Heart left ventricle (tissue), 16 donors: ENCODE measurements at regions not wholly inside any gene's neighbourhood (a gene's known extent, or its start where the extent isn't known, plus 50 kb on each side); places are given as distances from the start of the nearest gene placed in this dataset.
A peak's percentile ranks its signal among the peaks of the same experiment; 100 is the strongest.

Experiments
- ATAC-seq, 4 donors: fragments of 200-7000 bp; cut with Tn5 transposase; one replicate each; pipeline ENCODE4 v1.9.1; 2020 to 2022; ENCODE audit warnings: moderate library complexity in 4 of 4, mild to moderate bottlenecking in 3 of 4, moderate number of reproducible peaks in 1 of 4
- DNase-seq, 5 donors: peaks; one replicate each; pipeline ENCODE4 v3.0.0-alpha.2; 2020
- H3K27ac ChIP-seq, 12 donors: fragments of 200-600 bp; sonication (generic) in 4 of 12; one replicate each; pipeline versions ENCODE4 v1.5.0 to v1.8.0; 2016 to 2022; ENCODE audit warnings: mild to moderate bottlenecking in 2 of 12
- H3K27me3 ChIP-seq, 9 donors: fragments of 200-600 bp; sonication (generic) in 2 of 9; one replicate each; pipeline versions ENCODE4 v1.5.1 to v1.8.0; 2016 to 2022; ENCODE audit warnings: mild to moderate bottlenecking in 3 of 9
- H3K36me3 ChIP-seq, 9 donors: fragments of 200-600 bp; sonication (generic) in 2 of 9; one replicate each; pipeline versions ENCODE4 v1.5.0 to v1.8.0; 2018 to 2022; ENCODE audit warnings: mild to moderate bottlenecking in 2 of 9
- H3K4me1 ChIP-seq, 12 donors: fragments of 200-600 bp; sonication (generic) in 4 of 12; one replicate each; pipeline versions ENCODE4 v1.5.0 to v1.8.0; 2016 to 2022; ENCODE audit warnings: mild to moderate bottlenecking in 3 of 12
- H3K4me3 ChIP-seq, 12 donors: fragments of 200-600 bp; sonication (generic) in 4 of 12; one replicate each; pipeline versions ENCODE4 v1.5.0 to v1.8.0; 2017 to 2022; ENCODE audit warnings: mild to moderate bottlenecking in 9 of 12, moderate library complexity in 4 of 12
- H3K9me3 ChIP-seq, 12 donors: fragments of 200-600 bp; sonication (generic) in 4 of 12; one replicate each; pipeline versions ENCODE4 v1.5.0 to v1.8.0; 2016 to 2022; ENCODE audit warnings: mild to moderate bottlenecking in 1 of 12
- POLR2A ChIP-seq, 2 donors: fragments of 450-650 bp; IDR thresholded peaks; one replicate each; pipeline ENCODE4 v1.6.1; 2017; ENCODE audit warnings: antibody characterized with exemption in 2 of 2, mild to moderate bottlenecking in 2 of 2, moderate library complexity in 2 of 2
- WGBS, 4 donors: extraction: QIAGEN DNeasy Blood & Tissue Kit in 2 of 4; methylation state at CpG; one replicate each; pipeline versions ENCODE4 v1.1.5 to v1.1.7; 2013 to 2018; 5-methylcytosine and 5-hydroxymethylcytosine counted together
- intact Hi-C, 10 donors: fragments of 100-400 bp; cut with DNase I; formaldehyde crosslinking; loops; one replicate each; pipeline versions ENCODE4 v1.11.1 to v1.14.2; 2022
- TF ChIP-seq, protein P1 (sequence below), 12 donors: fragments of 200-600 bp; sonication (generic) in 4 of 12; IDR thresholded peaks; one replicate each; pipeline versions ENCODE4 v1.5.0 to v1.8.0; 2018 to 2022; ENCODE audit warnings: antibody characterized with exemption in 12 of 12, mild to moderate bottlenecking in 5 of 12
- donor health status: ischemic (EF 13 %, LVEDD 7.1; RV severe dilation, severe dysfunction).
- donor health status: healthy with polysubstance abuse.
- donor health status: DM: no; HTN: yes; CAD: no.
- donor health status: DM: no; HTN: no; CAD: no.
- donor health status: ischemic (EF 25% LVEDD 6.9; RV normal size, moderate dysfunction).
- donor health status: ischemic (EF 25% LVEDD 5.7; RV mildly dilated, moderate dysfunction).
- donor health status: healthy.
- donor health status: DM: yes; HTN: yes; CAD: no.
- donor health status: ischemic (EF 35%, LVEDD 5.7; RV mildly dilated, moderate dysfunction).
- donor health status: nonischemic (EF 11% LVEDD 7.7; RV severe dilation, severe dysfunction).
- donor health status: DM: yes; HTN: yes; CAD: no.
- donor health status: PGD.
- donor health status: ischemic (EF 29% LVEDD 5.4; RV normal size, mild dysfunction).
- donor health status: nonischemic (EF 23%, LVEDD 6.1; RV moderate dilation, normal function).

DNA sequence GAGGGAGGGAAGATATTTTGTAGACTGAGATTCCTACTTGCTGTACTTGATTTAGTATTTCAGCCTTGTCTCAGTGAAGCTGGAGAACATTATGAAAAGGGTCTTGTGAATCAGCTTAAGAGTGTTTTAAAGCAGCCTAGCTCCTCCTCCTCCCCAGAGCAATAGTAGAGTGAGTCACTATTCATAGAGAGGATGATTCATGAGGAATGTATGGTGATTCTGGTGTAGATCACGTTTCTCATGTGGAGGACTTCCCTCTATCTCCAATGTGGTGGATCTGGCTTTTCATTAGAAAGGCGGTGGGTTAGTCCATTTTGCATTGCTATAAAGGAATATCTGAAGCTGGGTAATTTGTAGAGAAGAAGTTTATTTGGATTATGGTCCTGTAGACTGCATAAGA lies 340.1 kb upstream of the CHRM2 start:
- Histone ChIP-seq H3K36me3 (no peaks in the 10 kb centered on the region), H3K4me1 (no peaks in the 10 kb centered on the region), H3K27ac (no peak overlapping the region), H3K9me3 (no peaks in the 10 kb centered on the region), H3K27me3 (no peaks in the 10 kb centered on the region), H3K4me3 (no peak overlapping the region)
- 52 to 64% (median 55%) methylated on average over 2 of the region's 2 CpGs for WGBS, 4 donors
- TF ChIP-seq, protein P1, sequence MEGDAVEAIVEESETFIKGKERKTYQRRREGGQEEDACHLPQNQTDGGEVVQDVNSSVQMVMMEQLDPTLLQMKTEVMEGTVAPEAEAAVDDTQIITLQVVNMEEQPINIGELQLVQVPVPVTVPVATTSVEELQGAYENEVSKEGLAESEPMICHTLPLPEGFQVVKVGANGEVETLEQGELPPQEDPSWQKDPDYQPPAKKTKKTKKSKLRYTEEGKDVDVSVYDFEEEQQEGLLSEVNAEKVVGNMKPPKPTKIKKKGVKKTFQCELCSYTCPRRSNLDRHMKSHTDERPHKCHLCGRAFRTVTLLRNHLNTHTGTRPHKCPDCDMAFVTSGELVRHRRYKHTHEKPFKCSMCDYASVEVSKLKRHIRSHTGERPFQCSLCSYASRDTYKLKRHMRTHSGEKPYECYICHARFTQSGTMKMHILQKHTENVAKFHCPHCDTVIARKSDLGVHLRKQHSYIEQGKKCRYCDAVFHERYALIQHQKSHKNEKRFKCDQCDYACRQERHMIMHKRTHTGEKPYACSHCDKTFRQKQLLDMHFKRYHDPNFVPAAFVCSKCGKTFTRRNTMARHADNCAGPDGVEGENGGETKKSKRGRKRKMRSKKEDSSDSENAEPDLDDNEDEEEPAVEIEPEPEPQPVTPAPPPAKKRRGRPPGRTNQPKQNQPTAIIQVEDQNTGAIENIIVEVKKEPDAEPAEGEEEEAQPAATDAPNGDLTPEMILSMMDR (IDR thresholded peaks at IDR 0.05) = no peak
- TF ChIP-seq POLR2A (IDR thresholded peaks at IDR 0.05) = no peak
- intact Hi-C loops = no loop called here
- no peak for ATAC-seq
- DNase-seq = no peak

DNA sequence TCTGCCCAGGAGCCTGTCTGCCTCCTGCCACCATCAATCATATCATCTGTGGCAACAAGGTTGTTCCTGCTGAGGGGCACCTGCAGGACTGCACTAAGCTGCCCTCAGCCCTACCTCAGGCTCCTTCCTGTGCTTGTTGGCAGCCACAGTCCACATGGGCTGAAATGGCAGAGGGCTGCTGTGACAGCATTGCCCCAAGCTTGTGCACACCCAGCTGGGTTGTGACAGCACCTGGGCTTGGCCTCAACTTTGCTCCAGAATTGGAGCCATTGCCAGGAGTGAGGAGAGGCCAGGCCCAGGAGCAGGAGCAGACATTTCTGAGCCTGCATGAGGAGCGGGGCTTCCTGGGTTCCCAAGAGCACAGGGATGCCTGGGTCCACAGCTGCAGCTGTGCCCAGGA lies 340.9 kb upstream of the CHRM2 start:
- Histone ChIP-seq H3K27ac (no peak overlapping the region), H3K27me3 (no peaks in the 10 kb centered on the region), H3K4me3 (no peak overlapping the region), H3K36me3 (no peaks in the 10 kb centered on the region), H3K9me3 (no peaks in the 10 kb centered on the region), H3K4me1 (no peaks in the 10 kb centered on the region)
- 85 to 100% methylated on average over 1 of the region's 1 CpG; no CpG with 5 or more reads in 2 of the 4 donors for WGBS, 4 donors
- ATAC-seq (no peak), DNase-seq (no peak)
- TF ChIP-seq POLR2A (IDR thresholded peaks at IDR 0.05) = no peak
- TF ChIP-seq, protein P1 (IDR thresholded peaks at IDR 0.05) = no peak
- intact Hi-C loops = no loop called here

DNA sequence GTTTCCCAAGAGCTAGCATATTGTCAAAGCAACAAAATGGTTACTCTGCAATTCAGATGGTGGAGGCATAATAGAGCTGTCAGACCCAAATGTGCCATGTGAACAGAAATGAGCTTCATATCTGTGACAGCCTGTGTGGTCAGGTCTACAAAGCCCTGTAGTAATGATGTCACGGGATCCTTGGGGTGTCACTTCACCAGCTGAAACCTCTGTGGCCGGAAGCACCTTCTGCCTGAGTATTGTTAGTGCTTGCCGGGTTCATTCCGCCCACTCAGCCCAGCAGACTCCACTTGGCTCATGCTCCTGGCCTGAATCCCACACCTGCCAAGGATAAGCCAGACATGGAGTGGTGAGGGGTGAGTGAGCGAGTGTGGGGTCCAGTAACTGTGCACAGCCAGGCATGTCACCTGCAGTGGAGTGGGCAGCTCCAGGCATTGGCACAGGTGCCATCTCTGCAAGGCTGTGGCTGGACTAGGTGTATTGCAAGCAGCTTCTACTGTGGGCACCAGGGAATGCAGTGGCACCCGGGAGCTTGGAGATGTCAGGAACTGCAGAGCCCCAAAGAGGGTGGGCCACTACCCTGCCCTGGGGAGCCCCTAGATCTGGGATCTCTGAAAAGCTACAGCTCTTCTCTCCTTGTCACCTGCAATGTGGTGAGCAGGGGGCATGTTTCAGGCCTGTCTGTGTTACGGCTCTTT lies 341.9 kb upstream of the CHRM2 start:
- Histone ChIP-seq H3K4me1 (no peaks in the 10 kb centered on the region), H3K36me3 (no peaks in the 10 kb centered on the region), H3K4me3 (no peak overlapping the region), H3K27ac (no peak overlapping the region), H3K27me3 (no peaks in the 10 kb centered on the region), H3K9me3 (no peaks in the 10 kb centered on the region)
- WGBS, 4 donors = 64 to 70% (median 67%) methylated on average over 7 of the region's 7 CpGs
- TF ChIP-seq POLR2A (IDR thresholded peaks at IDR 0.05) = no peak
- TF ChIP-seq, protein P1 (IDR thresholded peaks at IDR 0.05) = no peak
- intact Hi-C loops = no loop called here
- peak in 2 of 4 donors; percentile 13 to 45 for ATAC-seq
- DNase-seq = peak in 1 of 5 donors; percentile 28

DNA sequence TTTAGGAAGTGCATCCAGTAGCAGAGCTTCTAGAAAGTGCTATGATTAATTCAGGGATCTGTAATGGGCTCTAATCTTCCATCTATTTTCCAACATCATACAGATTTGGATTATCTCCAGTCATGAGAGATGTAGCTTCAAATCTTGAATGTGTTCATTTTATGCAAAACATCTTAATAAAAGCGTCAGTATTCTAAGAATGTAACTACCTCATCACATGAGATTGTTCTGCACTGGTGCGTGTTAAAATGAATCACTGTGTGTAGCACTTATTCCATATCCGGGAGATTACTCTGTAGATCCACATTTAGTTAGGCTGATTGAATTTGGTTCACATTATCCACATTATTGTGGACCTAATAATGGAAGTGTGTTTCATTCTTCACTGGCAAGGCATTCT lies 344.9 kb upstream of the CHRM2 start:
- H3K36me3 ChIP-seq = no peaks in the 10 kb centered on the region
- WGBS, 4 donors = 65 to 78% (median 71%) methylated on average over 3 of the region's 3 CpGs
- H3K9me3 ChIP-seq = no peaks in the 10 kb centered on the region
- TF ChIP-seq, protein P1 (IDR thresholded peaks at IDR 0.05) = no peak
- no peak for TF ChIP-seq POLR2A (IDR thresholded peaks at IDR 0.05)
- no peaks in the 10 kb centered on the region for H3K27me3 ChIP-seq
- ATAC-seq (no peak), DNase-seq (no peak)
- intact Hi-C loops = no loop called here
- H3K27ac ChIP-seq = no peak overlapping the region
- H3K4me1 ChIP-seq = no peaks in the 10 kb centered on the region
- H3K4me3 ChIP-seq = no peak overlapping the region
